Cardiac septum (tissue), 1 donor: ENCODE measurements at regions not wholly inside any gene's neighbourhood (a gene's known extent, or its start where the extent isn't known, plus 50 kb on each side); places are given as distances from the start of the nearest gene placed in this dataset.

Experiments
- DNase-seq: peaks from one replicate; pipeline ENCODE4 v3.0.0-alpha.2; 2020; ENCODE audit warnings: low spot score
- intact Hi-C: fragments of 100-400 bp; cut with DNase I; formaldehyde crosslinking; loops from one replicate; pipeline ENCODE4 v1.14.0; 2022
- donor health status: DM: no; HTN: no; CAD: no.

DNA sequence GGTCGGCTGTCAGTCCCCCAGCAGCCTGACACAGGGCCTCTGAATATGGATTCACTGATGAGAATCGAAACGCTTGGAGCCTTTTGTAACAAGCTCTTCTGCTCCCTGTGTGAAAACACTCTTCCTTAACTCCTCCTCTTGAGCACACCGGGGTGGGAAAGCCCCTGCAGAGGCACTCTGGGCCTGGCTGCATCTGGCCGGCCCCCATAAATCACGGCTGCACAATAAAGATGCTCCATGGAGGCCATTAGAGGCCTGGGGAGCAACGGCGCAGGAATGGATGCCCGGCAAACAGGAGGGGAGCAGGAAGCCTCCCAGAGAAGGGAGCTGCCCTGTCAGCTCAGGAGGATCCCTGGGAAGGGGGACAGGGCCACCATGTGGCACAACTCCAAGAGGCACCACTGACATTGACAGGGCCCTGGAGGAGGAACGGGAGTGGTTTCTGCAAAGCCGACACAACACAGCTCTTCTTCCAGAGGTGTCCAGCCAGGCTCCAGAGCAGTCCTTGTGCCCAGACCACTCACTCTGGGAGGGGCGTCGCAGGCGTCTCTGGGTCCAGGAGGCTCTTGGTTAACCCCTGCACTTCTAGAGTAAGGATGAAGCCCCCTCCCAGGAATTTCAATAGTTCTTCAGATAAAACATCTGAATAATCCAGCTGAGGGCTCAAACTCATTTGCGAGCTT, 509.3 kb upstream of the PPP2R3A start:
- DNase-seq, result no peak
- intact Hi-C loops, result no loop called here

DNA sequence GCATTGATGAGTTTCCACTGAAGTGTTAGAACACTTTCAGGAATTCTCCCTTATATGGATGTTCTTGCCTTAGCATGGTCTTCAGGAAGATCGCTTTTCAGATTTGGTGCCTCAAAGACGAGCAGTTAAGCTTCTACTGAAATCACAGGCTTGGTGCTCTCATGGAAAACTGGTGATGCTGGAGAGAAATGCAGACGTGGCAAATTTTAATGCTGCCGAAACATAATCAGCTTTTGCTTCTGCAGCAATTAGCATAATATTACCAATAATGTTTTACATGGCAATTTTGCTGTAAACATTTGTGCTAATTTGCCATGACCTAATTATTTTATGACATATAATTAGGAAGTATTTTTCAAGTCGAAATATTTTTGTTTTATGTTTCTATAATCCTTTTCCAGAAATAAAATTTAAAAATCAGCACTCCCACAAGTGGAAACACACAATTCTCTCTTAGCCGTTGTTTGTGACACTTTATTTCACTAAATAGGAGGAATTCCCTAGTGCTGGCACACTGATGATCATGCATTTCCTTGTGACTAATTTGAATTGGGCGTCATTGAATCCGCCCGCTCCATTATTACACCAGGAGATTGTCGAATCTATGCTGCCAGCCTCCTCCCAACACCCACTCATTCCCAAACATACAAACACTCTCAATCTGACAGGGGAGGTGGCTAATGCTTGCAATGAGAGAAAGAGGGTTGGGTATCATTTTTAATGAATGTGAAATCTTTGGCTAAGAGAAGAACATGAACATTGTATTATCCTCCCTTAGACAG, 506.8 kb upstream of the PPP2R3A start:
- intact Hi-C loops, result no loop called here
- no peak for DNase-seq

DNA sequence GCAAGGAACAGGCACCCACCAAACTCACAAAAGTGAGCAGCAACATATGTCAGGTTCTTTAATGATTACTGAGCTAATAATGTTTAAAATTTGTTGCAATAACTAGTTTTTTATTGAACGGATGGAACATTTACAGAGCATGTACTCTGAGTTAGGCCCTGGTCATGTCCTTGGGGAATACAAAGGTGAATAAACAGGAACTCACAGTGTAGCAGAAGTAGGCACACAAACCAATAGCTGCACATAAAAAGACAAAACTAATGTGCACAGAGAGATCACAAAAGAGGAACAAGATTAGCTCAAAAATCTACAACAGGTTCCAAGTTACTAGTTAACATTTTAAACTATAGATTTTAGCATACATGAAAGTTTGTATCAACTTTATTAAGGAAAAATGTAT, 505.3 kb upstream of the PPP2R3A start:
- no peak for DNase-seq
- intact Hi-C loops, result no loop called here

DNA sequence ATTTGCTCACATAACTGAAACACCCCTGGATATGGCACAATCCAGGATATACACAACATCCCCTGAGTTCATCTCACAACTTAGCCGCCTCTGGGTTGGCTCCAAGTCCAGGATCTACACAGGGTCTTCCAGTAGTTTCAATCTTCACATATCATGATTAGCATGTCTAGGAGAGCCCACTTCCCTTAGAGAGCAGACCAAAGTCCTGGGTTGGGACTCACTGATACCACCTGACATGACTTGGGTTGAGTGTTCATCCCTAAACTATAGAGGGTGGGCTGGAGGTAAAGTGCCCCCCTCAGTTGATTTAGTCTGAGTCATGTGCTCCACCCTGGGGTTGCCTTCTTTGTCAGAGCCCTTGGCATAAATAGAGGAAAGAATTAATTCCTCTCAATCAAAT, 493.6 kb upstream of the PPP2R3A start:
- intact Hi-C loops, result no loop called here
- DNase-seq, result no peak

DNA sequence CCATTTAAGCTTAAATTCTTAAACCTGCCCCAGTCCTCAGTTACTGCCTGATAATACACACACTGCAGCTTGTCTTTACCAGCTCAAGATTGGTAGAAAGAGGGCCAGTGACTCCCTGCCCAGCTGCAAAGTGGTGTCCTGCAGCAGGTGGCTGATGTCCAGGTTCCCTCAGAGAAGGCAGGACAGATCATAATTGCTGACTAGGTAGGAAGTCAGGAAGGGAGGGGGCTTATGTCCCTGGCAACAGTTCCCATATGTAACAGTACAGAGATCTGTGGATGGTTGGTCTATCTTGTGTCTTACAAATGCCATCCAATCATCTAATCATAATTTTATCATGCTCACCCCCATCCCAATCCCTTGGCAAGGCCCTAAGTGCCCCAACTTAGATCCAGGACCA, 492.1 kb upstream of the PPP2R3A start:
- no peak for DNase-seq
- intact Hi-C loops, result no loop called here

DNA sequence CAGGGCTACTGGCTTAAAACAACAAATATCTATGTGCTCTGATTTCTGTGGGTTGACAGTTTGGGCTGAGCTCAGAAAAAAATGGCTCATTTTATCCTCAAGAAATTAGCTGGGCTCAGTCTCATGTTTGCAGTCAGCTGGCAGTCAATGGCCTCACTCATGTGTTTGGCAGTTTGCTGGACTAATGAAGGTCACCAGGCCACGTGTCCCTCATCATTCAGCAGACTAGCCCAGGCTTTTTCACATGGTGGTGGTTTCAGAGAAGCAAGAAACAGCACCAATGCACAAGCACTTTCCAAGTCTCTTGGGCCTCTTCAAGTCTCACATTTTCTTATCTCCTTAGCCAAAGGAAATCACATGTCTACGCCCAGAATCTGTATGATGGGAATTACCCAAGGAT, 478.3 kb upstream of the PPP2R3A start:
- intact Hi-C loops, result no loop called here
- no peak for DNase-seq

DNA sequence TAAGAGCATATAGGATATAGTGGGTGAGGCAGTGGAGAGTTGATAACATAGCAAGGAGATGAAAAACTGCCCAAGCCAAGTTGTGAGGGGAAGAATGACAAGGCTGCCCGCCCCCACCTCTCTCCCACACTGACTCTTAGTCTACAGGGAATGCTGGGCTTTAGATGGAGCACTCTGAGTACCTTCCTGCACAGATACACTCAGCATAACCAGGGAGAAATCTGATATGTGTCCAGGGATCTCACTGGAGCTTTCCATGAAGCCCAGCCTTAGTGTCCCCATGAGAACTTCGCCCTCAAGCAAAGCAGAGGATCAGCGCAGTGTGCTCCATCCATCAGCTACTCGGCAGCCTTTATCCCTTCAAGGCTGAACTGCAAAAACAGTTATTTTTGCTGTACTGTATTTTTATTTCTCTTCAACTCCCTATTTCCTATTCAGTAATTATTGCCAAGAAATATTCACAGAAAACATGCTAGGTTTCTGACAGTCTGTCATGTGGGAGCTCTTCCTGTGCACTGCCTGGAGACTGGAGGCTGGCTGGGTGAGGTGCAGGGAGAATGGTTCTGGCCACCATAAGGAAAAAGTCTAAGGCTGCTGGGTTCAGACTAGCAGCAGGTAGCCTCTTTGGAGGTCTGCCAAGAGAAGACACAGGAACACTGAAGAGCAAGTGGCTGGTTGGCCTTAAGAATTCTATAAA, 475.2 kb upstream of the PPP2R3A start:
- DNase-seq, result no peak
- intact Hi-C loops, result no loop called here

DNA sequence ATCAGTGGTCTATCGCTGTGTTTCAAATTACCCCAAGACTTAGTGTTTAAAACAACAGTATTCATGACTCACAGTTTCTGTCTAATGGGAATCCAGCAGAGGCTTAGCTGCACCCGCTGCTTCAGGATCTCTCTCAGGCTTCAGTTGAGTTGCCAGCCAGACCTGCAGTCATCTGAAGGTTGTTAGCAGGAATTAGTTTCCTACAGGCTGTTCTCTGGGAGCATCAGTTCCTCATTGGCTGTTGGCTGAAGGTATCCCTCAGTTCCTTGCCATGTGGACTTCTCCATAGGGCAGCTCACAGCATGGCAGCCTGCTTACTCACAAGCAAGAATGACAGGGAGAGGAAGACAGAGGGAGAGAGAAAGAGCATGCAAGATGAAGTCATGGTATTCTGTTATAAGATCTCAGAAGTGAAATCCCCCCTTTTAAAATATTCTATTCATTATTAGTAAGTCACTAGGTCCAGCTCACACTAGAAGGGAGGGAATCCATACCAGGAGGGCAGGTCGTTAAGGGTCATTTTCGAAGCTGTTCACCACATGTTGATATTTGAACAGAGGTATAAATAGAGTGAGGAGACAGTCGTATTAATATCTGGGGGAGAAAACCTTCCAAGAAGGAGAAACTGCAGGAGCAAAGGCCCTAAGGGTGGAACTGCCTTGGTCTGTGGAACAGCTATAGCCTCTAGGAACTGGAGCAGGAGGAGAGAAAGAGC, 473.9 kb upstream of the PPP2R3A start:
- DNase-seq, result no peak
- intact Hi-C loops, result no loop called here

DNA sequence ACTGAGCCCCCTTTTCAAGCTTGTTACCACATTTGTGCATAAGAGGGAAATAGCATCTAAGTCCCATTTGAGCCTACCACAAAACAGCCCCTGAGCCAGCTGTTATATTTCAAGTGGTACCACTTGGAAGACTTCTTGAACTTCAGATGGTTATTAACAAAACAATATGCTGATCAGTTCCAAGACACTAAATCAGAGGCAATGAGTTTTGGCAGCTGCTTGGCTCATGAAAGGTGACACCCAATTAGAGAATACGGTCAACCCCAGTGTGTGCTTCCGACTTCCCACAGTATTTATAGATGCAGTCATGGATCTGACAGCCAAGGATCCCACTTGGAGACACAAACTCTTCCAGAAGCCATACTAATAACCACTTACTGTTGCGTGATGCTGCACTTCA, 469.6 kb upstream of the PPP2R3A start:
- intact Hi-C loops, result no loop called here
- DNase-seq, result no peak

DNA sequence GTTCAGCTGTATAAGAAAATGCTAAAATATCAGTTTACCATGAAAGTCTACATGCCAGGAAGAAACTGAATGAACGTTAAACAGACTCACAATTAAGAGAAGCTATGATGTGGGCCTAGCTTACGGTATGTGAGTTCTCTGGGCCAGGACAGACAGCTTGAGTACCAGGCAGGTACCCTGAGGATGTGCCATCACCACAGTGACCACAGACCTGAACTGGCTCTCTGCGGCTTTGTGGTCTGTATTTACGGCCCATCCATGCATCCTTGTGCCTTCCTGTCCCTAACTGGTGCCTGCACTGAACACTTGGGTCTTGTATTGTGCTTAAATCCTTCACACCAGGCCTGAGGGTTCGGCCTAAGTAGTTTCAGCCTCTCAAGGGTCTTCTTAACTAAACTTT, 467.5 kb upstream of the PPP2R3A start:
- intact Hi-C loops, result no loop called here
- DNase-seq, result no peak

DNA sequence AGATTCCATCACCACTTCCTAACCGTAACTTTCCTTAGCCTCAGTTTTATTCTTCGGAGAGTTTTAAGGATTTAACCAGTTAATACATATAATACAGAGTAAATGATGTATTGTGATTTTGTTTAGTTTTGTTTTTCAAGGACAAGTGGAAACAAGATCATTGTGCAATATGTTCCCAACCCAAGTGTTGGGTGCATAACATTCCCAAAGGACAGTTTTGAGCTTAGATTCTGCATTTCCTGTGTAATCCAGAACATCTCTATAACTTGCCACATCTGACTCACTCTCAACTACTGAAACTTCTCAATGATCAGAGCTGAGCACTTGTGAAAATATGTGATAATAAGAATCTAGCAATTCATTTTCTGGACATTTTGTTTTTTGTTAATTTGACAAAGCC, 466.1 kb upstream of the PPP2R3A start:
- intact Hi-C loops, result no loop called here
- DNase-seq, result no peak

DNA sequence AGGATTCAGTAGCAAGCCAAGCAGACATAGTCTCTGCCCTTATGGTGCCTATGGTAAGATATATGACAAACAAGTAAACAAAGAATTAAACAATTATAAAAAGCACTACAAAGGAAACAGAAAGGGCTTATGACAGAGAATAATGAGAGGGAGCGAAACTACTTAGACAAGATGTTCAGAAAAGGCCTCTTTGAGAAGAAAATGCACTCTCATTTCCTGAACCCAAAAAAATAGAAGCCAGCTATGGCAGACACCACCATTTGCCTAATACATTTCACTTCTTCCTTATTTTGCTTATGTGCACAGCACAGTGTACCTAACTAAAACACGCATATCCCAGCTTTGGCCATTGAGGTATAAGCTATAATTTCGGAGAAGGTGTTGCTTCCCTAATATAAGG, 465.5 kb upstream of the PPP2R3A start:
- no peak for DNase-seq
- intact Hi-C loops, result loop anchor here (5.0 to 10.0 kb wide), 2 partner anchors 395 to 903 kb away; no protein-coding TSS in a partner anchor

DNA sequence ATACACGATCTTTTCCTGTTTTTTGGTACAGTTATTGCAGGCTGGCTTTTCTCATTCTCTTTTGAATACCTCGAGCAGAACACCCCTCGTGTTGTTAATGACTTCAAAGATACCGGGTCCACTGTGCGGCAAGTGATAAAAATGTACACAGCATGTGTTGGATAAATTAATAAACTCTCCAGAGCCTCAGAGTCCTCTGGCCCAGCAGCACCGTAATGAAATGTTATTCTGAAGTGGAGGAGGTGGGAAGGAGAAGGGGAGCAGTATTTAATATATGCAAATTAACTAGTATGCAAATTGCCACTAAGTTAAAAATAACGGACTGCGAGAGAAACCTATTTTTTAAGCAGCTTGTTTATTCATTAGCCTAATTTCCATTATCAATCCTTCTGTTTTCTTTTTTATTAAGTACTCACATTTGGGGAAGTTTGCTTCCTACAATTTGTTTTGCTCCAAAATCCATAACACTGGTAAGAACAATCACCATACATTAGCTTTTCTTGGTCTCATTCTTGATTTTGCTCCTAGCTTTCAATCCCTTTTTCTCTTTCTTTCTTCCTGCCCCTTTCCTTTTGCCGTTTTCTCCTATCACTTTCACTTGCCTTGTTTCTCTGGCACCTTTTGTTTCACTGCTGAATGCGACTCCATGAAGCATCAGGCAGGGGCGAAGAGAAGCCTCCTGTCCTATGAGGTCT, 462.3 kb upstream of the PPP2R3A start:
- intact Hi-C loops, result loop anchor here (5.0 to 10.0 kb wide), 2 partner anchors 392 to 906 kb away; no protein-coding TSS in a partner anchor
- no peak for DNase-seq

DNA sequence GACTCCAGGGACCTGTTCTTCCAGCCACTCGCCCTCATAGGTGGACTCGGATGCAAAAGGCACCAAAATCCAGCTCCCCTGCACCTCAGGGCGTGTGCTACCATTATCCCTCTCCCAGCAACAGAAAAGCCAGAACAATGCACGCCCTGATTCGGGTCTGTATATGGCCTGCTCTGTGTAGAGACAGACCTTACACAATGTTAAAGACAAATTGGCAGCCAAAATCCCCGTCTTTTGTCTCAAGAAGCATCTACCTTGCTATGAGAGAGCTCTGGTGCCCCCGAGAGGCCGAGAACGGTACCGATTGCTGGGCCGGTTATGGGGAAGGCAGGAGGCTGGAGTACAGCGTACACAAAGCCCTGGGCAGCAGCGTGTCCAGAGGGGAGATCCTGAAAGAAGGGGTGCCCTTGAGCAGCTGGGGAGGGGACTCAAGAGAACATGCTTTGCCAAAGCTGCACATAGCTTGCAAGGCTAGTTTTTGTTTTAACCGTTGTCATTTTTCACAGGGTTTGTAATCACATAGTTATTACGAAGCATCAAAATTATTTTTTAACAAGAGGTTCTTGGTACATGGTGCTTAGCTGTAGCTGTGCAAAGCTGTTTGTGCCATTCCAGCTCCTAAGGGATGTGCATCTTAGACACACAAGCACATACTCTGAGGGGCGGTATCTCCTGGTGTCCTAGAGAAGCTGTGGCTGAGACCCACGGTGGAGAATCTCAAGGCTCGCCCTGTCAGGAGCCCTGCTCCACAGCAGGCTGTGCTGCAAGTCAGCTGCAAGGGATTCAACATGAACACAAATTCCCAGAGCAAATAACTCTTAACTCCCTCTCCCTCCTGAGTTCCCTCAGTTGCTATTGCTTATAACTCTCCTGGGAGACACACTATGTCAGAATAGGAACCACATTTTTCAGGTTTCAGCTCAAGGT, 461.5 kb upstream of the PPP2R3A start:
- intact Hi-C loops, result loop anchor here (2.0 to 10.0 kb wide), 3 partner anchors 391 to 907 kb away; partner anchors contain the start of gene EPHB1
- no peak for DNase-seq

DNA sequence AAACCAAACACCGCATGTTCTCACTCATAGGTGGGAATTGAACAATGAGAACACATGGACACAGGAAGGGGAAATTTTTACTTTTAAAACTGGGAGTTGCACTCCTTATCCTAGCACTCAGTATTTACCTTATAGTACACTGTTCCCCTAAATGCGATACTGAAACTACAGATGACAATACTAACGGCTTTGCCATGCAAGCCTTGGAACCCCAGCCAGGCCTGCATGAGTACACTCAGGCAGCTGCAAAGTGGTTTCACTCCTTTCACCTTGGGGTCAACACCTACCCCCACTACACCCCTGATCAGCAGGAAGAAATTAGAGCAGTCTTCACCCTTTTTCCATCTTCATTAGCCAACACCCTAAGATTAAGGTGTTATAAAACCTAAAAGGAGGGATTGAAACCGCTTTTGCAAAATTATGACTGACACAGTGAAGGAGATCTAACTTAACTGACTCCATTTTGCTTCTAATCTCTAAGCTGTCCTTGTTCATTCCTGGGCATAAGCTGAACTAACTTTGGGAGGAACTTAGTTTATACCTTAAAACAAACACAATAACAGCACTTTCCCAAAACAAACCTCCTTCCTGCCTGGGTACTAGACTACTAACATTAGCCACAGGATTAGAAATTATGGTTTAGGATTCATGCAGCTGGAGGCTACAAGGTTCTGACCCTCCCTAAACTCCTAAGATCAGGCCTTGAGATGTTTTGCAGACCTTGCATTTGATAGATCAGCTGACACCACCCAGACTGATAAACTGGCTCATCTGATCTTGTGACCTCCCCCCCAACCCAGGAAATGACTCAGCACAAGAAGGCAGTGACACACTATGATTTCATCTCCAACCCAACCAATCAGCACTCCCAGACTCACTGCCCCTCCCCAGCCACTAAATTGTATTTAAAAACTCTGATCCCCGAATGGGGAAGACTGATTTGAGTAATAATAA, 452.1 kb upstream of the PPP2R3A start:
- DNase-seq, result no peak
- intact Hi-C loops, result no loop called here

DNA sequence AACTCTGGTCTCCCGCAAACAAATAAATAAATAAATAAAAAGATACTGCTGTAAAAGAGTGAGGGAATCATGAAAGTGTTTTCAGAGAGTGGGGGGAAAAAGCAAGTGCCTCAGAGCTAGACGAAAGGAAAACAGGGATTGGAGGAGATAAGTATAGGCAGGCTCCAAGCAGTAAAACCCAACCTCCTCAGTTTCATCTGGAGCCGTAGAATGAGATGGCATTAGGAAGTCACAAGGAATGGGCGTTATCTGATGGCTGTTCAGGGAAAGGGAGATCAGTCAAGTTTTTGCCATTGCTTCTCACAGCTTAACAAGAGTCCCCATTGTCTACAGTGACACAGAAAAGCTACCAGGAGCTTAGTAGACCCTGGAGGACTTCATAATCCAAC, 451.5 kb upstream of the PPP2R3A start:
- DNase-seq, result no peak
- intact Hi-C loops, result no loop called here

DNA sequence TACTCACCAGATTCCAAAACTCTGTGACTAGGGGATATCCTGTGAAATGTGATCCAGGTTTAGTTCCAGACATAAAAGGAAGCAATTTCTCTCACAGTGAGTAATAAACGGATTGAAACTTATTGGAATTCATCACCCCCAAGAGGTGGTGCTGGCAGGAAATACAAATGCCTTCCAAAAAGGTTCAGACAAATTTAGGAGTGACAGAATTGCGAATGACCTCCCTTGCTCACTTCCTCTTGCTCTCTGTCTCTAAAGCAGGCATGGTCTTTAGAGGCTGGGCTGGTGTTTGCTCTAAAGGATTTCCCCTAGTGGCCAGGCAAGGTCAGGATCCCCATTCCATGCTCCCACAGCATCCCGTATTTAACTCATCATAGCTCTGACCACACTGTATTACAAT, 449.4 kb upstream of the PPP2R3A start:
- intact Hi-C loops, result no loop called here
- no peak for DNase-seq
